Mammary epithelial cell (primary cell): ENCODE measurements at regions not wholly inside any gene's neighbourhood (a gene's known extent, or its start where the extent isn't known, plus 50 kb on each side); places are given as distances from the start of the nearest gene placed in this dataset.

Experiments used
- CTCF ChIP-seq, 2 donors: IDR thresholded peaks in 1 of 2; conservative IDR thresholded peaks in 1 of 2; 2 replicates each; pipeline ENCODE4 v1.5.1; 2011 to 2012; ENCODE audit warnings: inconsistent platforms in 2 of 2, low read length in 2 of 2, mild to moderate bottlenecking in 2 of 2, control low read depth in 1 of 2, low read depth in 1 of 2; ENCODE audit not compliant: insufficient read depth in 1 of 2; ENCODE audit errors: extremely low read depth in 1 of 2
- EZH2 ChIP-seq: IDR thresholded peaks from 2 replicates; pipeline ENCODE4 v1.6.1; 2012; ENCODE audit warnings: low read length, inconsistent platforms, borderline replicate concordance

GRCh38 chrX:554271-554670, 76.3 kb upstream of the SHOX start:
- TF ChIP-seq CTCF (conservative IDR thresholded peaks at IDR 0.05 in 1 of 2, IDR thresholded peaks at IDR 0.05 in 1 of 2; ENCODE audit: extremely low read depth in 1 of 2, insufficient read depth in 1 of 2, low read depth in 1 of 2, low read length in 2 of 2) (no peak), EZH2 (no peak)
